ENCODE measurements at regions not wholly inside any gene's neighbourhood (a gene's known extent, or its start where the extent isn't known, plus 50 kb on each side); places are given as distances from the start of the nearest gene placed in this dataset.

GRCh38 chr5:68714810-68715209, 379.0 kb upstream of the SLC30A5 start:
- no peak for DNase-seq (ENCODE audit: low read depth)
- TF ChIP-seq, protein P1, sequence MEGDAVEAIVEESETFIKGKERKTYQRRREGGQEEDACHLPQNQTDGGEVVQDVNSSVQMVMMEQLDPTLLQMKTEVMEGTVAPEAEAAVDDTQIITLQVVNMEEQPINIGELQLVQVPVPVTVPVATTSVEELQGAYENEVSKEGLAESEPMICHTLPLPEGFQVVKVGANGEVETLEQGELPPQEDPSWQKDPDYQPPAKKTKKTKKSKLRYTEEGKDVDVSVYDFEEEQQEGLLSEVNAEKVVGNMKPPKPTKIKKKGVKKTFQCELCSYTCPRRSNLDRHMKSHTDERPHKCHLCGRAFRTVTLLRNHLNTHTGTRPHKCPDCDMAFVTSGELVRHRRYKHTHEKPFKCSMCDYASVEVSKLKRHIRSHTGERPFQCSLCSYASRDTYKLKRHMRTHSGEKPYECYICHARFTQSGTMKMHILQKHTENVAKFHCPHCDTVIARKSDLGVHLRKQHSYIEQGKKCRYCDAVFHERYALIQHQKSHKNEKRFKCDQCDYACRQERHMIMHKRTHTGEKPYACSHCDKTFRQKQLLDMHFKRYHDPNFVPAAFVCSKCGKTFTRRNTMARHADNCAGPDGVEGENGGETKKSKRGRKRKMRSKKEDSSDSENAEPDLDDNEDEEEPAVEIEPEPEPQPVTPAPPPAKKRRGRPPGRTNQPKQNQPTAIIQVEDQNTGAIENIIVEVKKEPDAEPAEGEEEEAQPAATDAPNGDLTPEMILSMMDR (IDR thresholded peaks at IDR 0.05; ENCODE audit: insufficient read depth, low read depth, low read length, missing control alignments), result no peak
- no peak overlapping the region for H3K4me3 ChIP-seq (ENCODE audit: low read depth, low read length)

- H3K4me3 ChIP-seq (ENCODE audit: low read depth, low read length), result no peak overlapping the region
- TF ChIP-seq, protein P1 (IDR thresholded peaks at IDR 0.05; ENCODE audit: insufficient read depth, low read depth, low read length, missing control alignments), result no peak
- DNase-seq (ENCODE audit: low read depth), result no peak
Measured at GRCh38 chr5:68720884-68721610, 372.8 kb upstream of the SLC30A5 start.

DNA sequence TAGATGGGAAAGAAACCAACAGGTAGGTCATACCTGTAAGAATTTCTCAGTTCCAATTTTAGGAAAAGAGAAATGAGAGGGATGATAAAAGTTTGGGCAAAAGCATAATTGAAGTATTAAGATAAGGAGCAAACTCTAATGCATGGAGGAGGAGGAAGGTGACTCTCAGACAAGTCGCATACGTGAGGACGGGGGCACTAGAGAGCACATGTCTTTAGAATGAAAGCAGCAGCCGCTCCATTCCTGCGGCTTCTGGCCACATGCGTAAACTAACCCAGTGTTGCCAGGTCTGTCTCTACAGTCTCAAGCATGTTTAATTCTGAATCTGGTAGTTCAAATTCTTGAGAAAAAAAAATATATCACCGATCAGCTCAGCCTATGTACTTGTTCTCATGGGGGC, 371.5 kb upstream of the SLC30A5 start:
- TF ChIP-seq, protein P1 (IDR thresholded peaks at IDR 0.05; ENCODE audit: insufficient read depth, low read depth, low read length, missing control alignments), result no peak
- H3K4me3 ChIP-seq (ENCODE audit: low read depth, low read length), result no peak overlapping the region
- DNase-seq (ENCODE audit: low read depth), result no peak

GRCh38 chr5:68725905-68726683, 367.7 kb upstream of the SLC30A5 start:
- TF ChIP-seq, protein P1 (IDR thresholded peaks at IDR 0.05; ENCODE audit: insufficient read depth, low read depth, low read length, missing control alignments), result no peak
- DNase-seq (ENCODE audit: low read depth), result no peak
- H3K4me3 ChIP-seq (ENCODE audit: low read depth, low read length), result no peak overlapping the region

DNA sequence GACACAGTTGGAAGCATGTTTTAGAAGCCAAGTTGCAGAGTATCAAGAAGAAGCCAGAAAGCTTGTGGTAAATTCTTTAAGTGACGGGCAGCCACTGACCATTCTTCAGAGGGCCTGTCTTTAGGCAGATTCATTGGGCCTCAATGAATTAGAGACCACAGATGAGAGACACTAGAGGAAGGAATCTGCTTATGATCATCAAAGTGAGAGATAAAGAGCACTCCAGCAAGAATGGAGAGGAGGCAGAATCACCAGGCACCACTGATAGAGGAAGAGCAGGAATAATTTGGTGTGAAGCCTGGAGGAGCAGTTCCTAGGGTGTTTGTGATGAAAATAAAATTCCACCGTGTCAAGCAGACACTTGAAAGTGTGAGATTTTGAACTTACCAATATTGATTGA, 365.9 kb upstream of the SLC30A5 start:
- TF ChIP-seq, protein P1 (IDR thresholded peaks at IDR 0.05; ENCODE audit: insufficient read depth, low read depth, low read length, missing control alignments), result no peak
- no peak overlapping the region for H3K4me3 ChIP-seq (ENCODE audit: low read depth, low read length)
- DNase-seq (ENCODE audit: low read depth), result no peak

GRCh38 chr5:68729678-68730077, 364.1 kb upstream of the SLC30A5 start:
- DNase-seq (ENCODE audit: low read depth), result no peak
- H3K4me3 ChIP-seq (ENCODE audit: low read depth, low read length), result no peak overlapping the region
- TF ChIP-seq, protein P1 (IDR thresholded peaks at IDR 0.05; ENCODE audit: insufficient read depth, low read depth, low read length, missing control alignments), result no peak
